ENCODE measurements at regions not wholly inside any gene's neighbourhood (a gene's known extent, or its start where the extent isn't known, plus 50 kb on each side); places are given as distances from the start of the nearest gene placed in this dataset.

- H3K4me1 Mint-ChIP-seq = peaks cover 3% of the 10 kb centered on the region; the same call in 1 of the 2 replicates
- ATAC-seq (no peak), DNase-seq (ENCODE audit: low spot score) (no peak)
- no peaks in the 10 kb centered on the region for H3K27me3 Mint-ChIP-seq (ENCODE audit: low read depth)
- TF ChIP-seq GABPB1 (CRISPR knock-in tag; IDR thresholded peaks at IDR 0.05) (no peak), ZNF263 (CRISPR knock-in tag; IDR thresholded peaks at IDR 0.05; ENCODE audit: low read depth) (no peak), STAT6 (CRISPR knock-in tag; conservative IDR thresholded peaks at IDR 0.05; ENCODE audit: low read depth) (no peak), FOXJ3 (CRISPR knock-in tag; IDR thresholded peaks at IDR 0.05; ENCODE audit: borderline replicate concordance) (no peak), ZNF317 (CRISPR knock-in tag; IDR thresholded peaks at IDR 0.05; ENCODE audit: borderline replicate concordance, low read depth) (no peak), ZNF232 (CRISPR knock-in tag; IDR thresholded peaks at IDR 0.05) (no peak), ZNF425 (CRISPR knock-in tag; conservative IDR thresholded peaks at IDR 0.05) (no peak), SMAD4 (CRISPR knock-in tag; IDR thresholded peaks at IDR 0.05) (no peak), MAX (CRISPR knock-in tag; IDR thresholded peaks at IDR 0.05) (no peak), E2F4 (CRISPR knock-in tag; IDR thresholded peaks at IDR 0.05; ENCODE audit: borderline replicate concordance, low read depth) (no peak), GTF2I (CRISPR knock-in tag; conservative IDR thresholded peaks at IDR 0.05) (no peak), ZBTB21 (CRISPR knock-in tag; IDR thresholded peaks at IDR 0.05; ENCODE audit: borderline replicate concordance) (no peak), GRHL2 (CRISPR knock-in tag; IDR thresholded peaks at IDR 0.05; ENCODE audit: insufficient replicate concordance, severe bottlenecking) (no peak), MXD4 (CRISPR knock-in tag; IDR thresholded peaks at IDR 0.05; ENCODE audit: borderline replicate concordance) (no peak), ATF3 (CRISPR knock-in tag; conservative IDR thresholded peaks at IDR 0.05) (no peak), CREB1 (CRISPR knock-in tag; IDR thresholded peaks at IDR 0.05) (no peak), IRF2 (CRISPR knock-in tag; IDR thresholded peaks at IDR 0.05; ENCODE audit: borderline replicate concordance, low read depth) (no peak)
- CTCF ChIA-PET = no interaction called here
- H3K9me3 Mint-ChIP-seq = peaks cover 21% of the 10 kb centered on the region
- H3K4me3 Mint-ChIP-seq = no peak overlapping the region
- H3K27ac Mint-ChIP-seq = no peak overlapping the region
- no peaks in the 10 kb centered on the region for H3K36me3 Mint-ChIP-seq
- POLR2A ChIA-PET = no interaction called here
Observed at GRCh38 chr2:102086150-102086872, 56.2 kb upstream of the IL1R1 start.

GRCh38 chr2:102091121-102091520, 51.4 kb upstream of the IL1R1 start:
- H3K27me3 Mint-ChIP-seq (ENCODE audit: low read depth) = no peaks in the 10 kb centered on the region
- ChIA-PET POLR2A (no interaction called here), CTCF (interaction anchor here (1.5 kb wide), 1 partner anchor 75 kb away, joined by 5 read pairs; no protein-coding TSS in a partner anchor)
- peaks cover 21% of the 10 kb centered on the region for H3K9me3 Mint-ChIP-seq
- ATAC-seq (no peak), DNase-seq (ENCODE audit: low spot score) (no peak)
- peaks cover 8% of the 10 kb centered on the region; the same call in 1 of the 2 replicates for H3K4me1 Mint-ChIP-seq
- H3K27ac Mint-ChIP-seq = no peak overlapping the region
- no peak overlapping the region for H3K4me3 Mint-ChIP-seq
- no peaks in the 10 kb centered on the region for H3K36me3 Mint-ChIP-seq
- TF ChIP-seq KAT7 (CRISPR knock-in tag; IDR thresholded peaks at IDR 0.05; ENCODE audit: borderline replicate concordance) (no peak), IRF1 (CRISPR knock-in tag; IDR thresholded peaks at IDR 0.05) (no peak), ZNF512 (CRISPR knock-in tag; IDR thresholded peaks at IDR 0.05; ENCODE audit: borderline replicate concordance) (no peak), PRRX2 (CRISPR knock-in tag; IDR thresholded peaks at IDR 0.05) (no peak), ATF3 (CRISPR knock-in tag; conservative IDR thresholded peaks at IDR 0.05) (no peak), ZNF423 (CRISPR knock-in tag; IDR thresholded peaks at IDR 0.05) (no peak), GTF2I (CRISPR knock-in tag; conservative IDR thresholded peaks at IDR 0.05) (no peak), RELA (CRISPR knock-in tag; IDR thresholded peaks at IDR 0.05; ENCODE audit: borderline replicate concordance) (no peak), SMAD4 (CRISPR knock-in tag; IDR thresholded peaks at IDR 0.05) (no peak)
